Endothelial cell of umbilical vein (primary cell): ENCODE measurements at regions not wholly inside any gene's neighbourhood (a gene's known extent, or its start where the extent isn't known, plus 50 kb on each side); places are given as distances from the start of the nearest gene placed in this dataset.

Source experiments
- BruUV-seq: library from RNA; stranded (reverse); fragments of 400-500 nt; replicated peaks from 2 replicates; lab custom pipeline; 2021; lab: Mats Ljungman, UMichigan
- CTCF ChIA-PET: fragments of 300-600, 350-600 bp; sonication (Branson Sonifier 250); formaldehyde crosslinking; loops from one replicate; lab custom pipeline; 2021; ENCODE audit warnings: antibody characterized with exemption, inconsistent platforms; lab: Charles Lee
- POLR2A ChIA-PET: fragments of 300-600, 350-600 bp; sonication (Branson Sonifier 250); formaldehyde crosslinking; loops from one replicate; lab custom pipeline; 2021; ENCODE audit warnings: antibody characterized with exemption, inconsistent platforms; lab: Charles Lee
- DNase-seq: peaks from one replicate; pipeline ENCODE4 v3.0.0-alpha.2; 2011; ENCODE audit warnings: low read depth, low spot score
- FAIRE-seq: peaks from 2 replicates; lab custom pipeline; 2011; peaks lifted over from hg19 to GRCh38; lab: Jason Lieb, UNC
- H2AFZ ChIP-seq: 2 replicates; pipeline ENCODE4 v1.6.0; 2012; ENCODE audit warnings: low read depth, low read length, control low read depth, inconsistent platforms
- H3K27ac ChIP-seq: 2 replicates; pipeline ENCODE4 v1.5.1; 2011; ENCODE audit warnings: low read depth, mild to moderate bottlenecking, control low read depth, low read length, moderate library complexity; ENCODE audit not compliant: insufficient read depth
- H3K27me3 ChIP-seq, 2 experiments: 2 replicates each; pipeline versions ENCODE4 v1.6.0 to v1.6.1; 2011; ENCODE audit warnings: low read length in 2 of 2, mixed read lengths in 1 of 2; ENCODE audit not compliant: control insufficient read depth in 2 of 2, insufficient read depth in 2 of 2
- H3K36me3 ChIP-seq, 2 experiments: 2 replicates in 1 of 2; 3 replicates in 1 of 2; pipeline ENCODE4 v1.5.1; 2011; ENCODE audit warnings: low read length in 2 of 2, mild to moderate bottlenecking in 1 of 2, moderate library complexity in 1 of 2; ENCODE audit not compliant: control insufficient read depth in 2 of 2, insufficient read depth in 2 of 2; ENCODE audit errors: extremely low read depth in 1 of 2
- H3K4me1 ChIP-seq: 3 replicates; pipeline ENCODE4 v1.5.1; 2011; ENCODE audit warnings: mild to moderate bottlenecking, low read length; ENCODE audit not compliant: control insufficient read depth, insufficient read depth; ENCODE audit errors: extremely low read depth
- H3K4me2 ChIP-seq: 2 replicates; pipeline ENCODE4 v1.6.1; 2011; ENCODE audit warnings: low read length, control low read depth, mixed read lengths; ENCODE audit not compliant: insufficient read depth
- H3K4me3 ChIP-seq, 3 experiments: fragments of 200-600 bp in 1 of 3; sonication (generic), shearing (Covaris generic) in 1 of 3; replicated peaks in 1 of 3; 2 replicates each; pipeline ENCODE4 v1.5.1; 2011 to 2016; ENCODE audit warnings: control low read depth in 3 of 3, low read length in 3 of 3, mild to moderate bottlenecking in 2 of 3, inconsistent platforms in 1 of 3, low read depth in 1 of 3, moderate library complexity in 1 of 3; ENCODE audit not compliant: insufficient read depth in 1 of 3
- H3K79me2 ChIP-seq: 2 replicates; pipeline ENCODE4 v1.6.0; 2012; ENCODE audit warnings: low read length, inconsistent platforms; ENCODE audit not compliant: control insufficient read depth, insufficient read depth
- H3K9ac ChIP-seq: replicated peaks from 2 replicates; pipeline ENCODE3; 2011; ENCODE audit warnings: low read length, control low read depth; ENCODE audit not compliant: insufficient read depth; ENCODE audit errors: extremely low read depth
- H3K9me1 ChIP-seq: replicated peaks from 3 replicates; pipeline ENCODE4 v1.6.0; 2011; ENCODE audit warnings: mild to moderate bottlenecking, low read length; ENCODE audit not compliant: control insufficient read depth, insufficient read depth; ENCODE audit errors: extremely low read depth
- H3K9me3 ChIP-seq: replicated peaks from 2 replicates; pipeline ENCODE4 v1.5.1; 2012; ENCODE audit warnings: low read length, inconsistent platforms; ENCODE audit not compliant: control insufficient read depth, insufficient read depth
- H4K20me1 ChIP-seq: replicated peaks from 2 replicates; pipeline ENCODE3; 2011; ENCODE audit warnings: mild to moderate bottlenecking, low read length; ENCODE audit not compliant: control insufficient read depth, insufficient read depth; ENCODE audit errors: extremely low read depth
- FOS ChIP-seq: IDR thresholded peaks from 2 replicates; pipeline ENCODE4 v1.6.1; 2011; ENCODE audit warnings: mild to moderate bottlenecking, low read length, moderate library complexity, borderline replicate concordance; ENCODE audit not compliant: insufficient read depth
- MYC ChIP-seq: IDR thresholded peaks from one replicate; pipeline ENCODE4 v1.6.1; 2011; ENCODE audit warnings: mild to moderate bottlenecking, low read depth, low read length
- POLR2A ChIP-seq: IDR thresholded peaks from 2 replicates; pipeline ENCODE4 v1.6.1; 2012; ENCODE audit warnings: low read depth, mild to moderate bottlenecking, control low read depth, low read length
- POLR2AphosphoS5 ChIP-seq: IDR thresholded peaks from 2 replicates; pipeline ENCODE4 v1.6.1; 2012; ENCODE audit warnings: low read depth, mild to moderate bottlenecking, control low read depth, low read length, moderate library complexity; ENCODE audit not compliant: insufficient read depth
- dilution Hi-C: fragments of 300-500 bp; cut with MboI; formaldehyde crosslinking; loops from one replicate; pipeline ENCODE4 v1.15.0; 2019; ENCODE audit warnings: low sequenced_read_pairs; ENCODE audit not compliant: extremely low pct_ligation_motif_present
- intact Hi-C: fragments of 100-400 bp; cut with micrococcal nuclease; formaldehyde crosslinking; loops from one replicate; pipeline ENCODE4 v1.10.0; 2022
- TF ChIP-seq, protein P1 (sequence below): IDR thresholded peaks from 2 replicates; pipeline ENCODE4 v1.6.1; 2011; ENCODE audit not compliant: insufficient read depth, insufficient read length

DNA sequence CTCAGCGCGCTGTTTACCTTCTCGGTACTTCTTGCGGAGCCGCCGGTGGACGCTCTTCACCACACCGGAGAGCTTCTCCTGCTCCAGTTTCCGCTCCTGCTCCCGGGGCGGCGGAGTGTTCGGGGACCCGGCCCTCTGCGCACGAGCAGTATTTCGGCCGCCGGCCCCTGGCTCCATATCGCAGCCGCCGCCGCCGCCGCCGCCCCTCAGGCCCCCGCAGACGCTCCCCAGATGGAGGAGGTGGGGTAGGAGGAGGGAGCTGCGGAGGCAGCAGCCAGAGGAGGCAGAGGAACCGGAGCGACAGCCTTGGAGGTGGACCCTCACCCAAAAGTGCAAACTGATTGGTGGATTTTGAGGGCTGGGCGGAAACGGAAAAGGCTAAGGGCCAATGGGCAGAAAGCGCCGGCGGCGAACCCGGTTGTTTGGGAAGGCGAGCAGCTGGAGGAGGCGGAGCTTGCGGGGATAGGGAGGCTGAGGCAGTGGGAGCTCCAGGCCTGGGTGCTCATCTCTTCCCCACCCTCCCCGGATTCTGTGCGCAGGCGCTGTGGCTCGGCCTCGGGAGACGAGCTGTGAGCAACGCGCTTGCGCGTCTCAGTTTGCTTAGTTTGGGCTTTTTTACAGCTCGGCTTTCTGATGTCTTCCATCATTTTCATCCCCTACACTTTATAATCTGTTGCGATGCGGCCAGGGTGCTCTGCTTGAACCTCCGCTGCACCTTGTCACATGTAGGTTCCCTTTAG, 146.9 kb downstream of the GPR85 start:
- Histone ChIP-seq H3K4me3 (peak overlapping the region; percentile 74 to 84 (median 74)), H3K9ac (peak overlapping the region; percentile 74), H3K36me3 (peaks cover 0 to 2% of the 10 kb centered on the region in 2 experiments), H3K27ac (peak overlapping the region; percentile 27), H3K4me2 (peak overlapping the region; percentile 76), H4K20me1 (no peaks in the 10 kb centered on the region), H3K9me3 (no peaks in the 10 kb centered on the region), H3K4me1 (peaks cover 11% of the 10 kb centered on the region), H3K79me2 (no peaks in the 10 kb centered on the region), H3K27me3 (peaks cover 0 to 3% of the 10 kb centered on the region in 2 experiments), H3K9me1 (no peaks in the 10 kb centered on the region), H2AFZ (peak overlapping the region; percentile 95)
- peak; percentile 100 for FAIRE-seq
- intact Hi-C loops (loop anchor here (1.0 to 2.0 kb wide), 2 partner anchors 149 to 179 kb away; partner anchors contain the start of genes SMIM30 and TMEM168), dilution Hi-C loops (no loop called here)
- peak; percentile 100 for DNase-seq
- ChIA-PET CTCF (interaction anchor here (0.6 to 1.2 kb wide), 5 partner anchors 18 to 482 kb away, joined by 3 to 5 read pairs (median 3); no protein-coding TSS in a partner anchor), POLR2A (interaction anchor here (0.9 to 1.1 kb wide), 2 partner anchors 150 to 490 kb away, joined by 3 read pairs; partner anchors contain the start of genes IFRD1 and TMEM168)
- no TSS peak for BruUV-seq
- peak; percentile 75 for TF ChIP-seq POLR2A
- TF ChIP-seq MYC = no peak
- TF ChIP-seq POLR2AphosphoS5 = peak; percentile 69
- no peak for TF ChIP-seq FOS
- TF ChIP-seq, protein P1, sequence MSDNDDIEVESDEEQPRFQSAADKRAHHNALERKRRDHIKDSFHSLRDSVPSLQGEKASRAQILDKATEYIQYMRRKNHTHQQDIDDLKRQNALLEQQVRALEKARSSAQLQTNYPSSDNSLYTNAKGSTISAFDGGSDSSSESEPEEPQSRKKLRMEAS = no peak
